NCI-H2081 treated with DMSO at 0.1 percent for 48 hours (cell line): ENCODE measurements at regions not wholly inside any gene's neighbourhood (a gene's known extent, or its start where the extent isn't known, plus 50 kb on each side); places are given as distances from the start of the nearest gene placed in this dataset.

Experiments
- DNase-seq: peaks from one replicate; lab custom pipeline; 2025; lab: John Stamatoyannopoulos, UW

GRCh38 chr12:118467641-118468305 is 91.4 kb downstream of the SUDS3 start:
- DNase-seq = no peak

GRCh38 chr12:118472940-118473339 is 96.6 kb downstream of the SUDS3 start:
- no peak for DNase-seq

GRCh38 chr12:118480235-118480634 is 103.9 kb downstream of the SUDS3 start:
- no peak for DNase-seq

GRCh38 chr12:118488034-118488433 is 111.7 kb downstream of the SUDS3 start:
- DNase-seq = no peak

- no peak for DNase-seq
Observed at GRCh38 chr12:118493962-118494361, 117.6 kb downstream of the SUDS3 start.

GRCh38 chr12:118494776-118495175 is 118.4 kb downstream of the SUDS3 start:
- DNase-seq = no peak

- no peak for DNase-seq
Observed at GRCh38 chr12:118495296-118495695, 118.9 kb downstream of the SUDS3 start.

GRCh38 chr12:118498171-118498570 is 121.8 kb downstream of the SUDS3 start:
- DNase-seq = no peak

GRCh38 chr12:118500299-118500698 is 123.9 kb downstream of the SUDS3 start:
- DNase-seq = no peak

- DNase-seq = no peak
Observed at GRCh38 chr12:118501489-118501888, 125.1 kb downstream of the SUDS3 start.

GRCh38 chr12:118503476-118503875 is 127.1 kb downstream of the SUDS3 start:
- DNase-seq = no peak

- DNase-seq = no peak
Observed at GRCh38 chr12:118512669-118513068, 136.3 kb downstream of the SUDS3 start.

GRCh38 chr12:118513611-118514010 is 137.3 kb downstream of the SUDS3 start:
- DNase-seq = no peak

GRCh38 chr12:118514297-118514696 is 137.9 kb downstream of the SUDS3 start:
- DNase-seq = no peak

GRCh38 chr12:118520214-118521035 is 144.1 kb downstream of the SUDS3 start:
- DNase-seq = no peak

- no peak for DNase-seq
Observed at GRCh38 chr12:118521036-118521370, 144.6 kb downstream of the SUDS3 start.

GRCh38 chr12:118524446-118524845 is 148.1 kb downstream of the SUDS3 start:
- no peak for DNase-seq

- no peak for DNase-seq
Observed at GRCh38 chr12:118525216-118525615, 148.9 kb downstream of the SUDS3 start.

- DNase-seq = no peak
Observed at GRCh38 chr12:118526255-118527095, 150.1 kb downstream of the SUDS3 start.

- no peak for DNase-seq
Observed at GRCh38 chr12:118527310-118527709, 151.0 kb downstream of the SUDS3 start.

- no peak for DNase-seq
Observed at GRCh38 chr12:118528625-118529024, 152.3 kb downstream of the SUDS3 start.

GRCh38 chr12:118534003-118534402 is 157.6 kb downstream of the SUDS3 start:
- DNase-seq = no peak
